Gastrocnemius medialis (tissue), 4 donors: ENCODE measurements at regions not wholly inside any gene's neighbourhood (a gene's known extent, or its start where the extent isn't known, plus 50 kb on each side); places are given as distances from the start of the nearest gene placed in this dataset.

Source experiments
- POLR2A ChIP-seq, 2 donors: fragments of 450-650 bp; IDR thresholded peaks; one replicate each; pipeline ENCODE4 v1.6.1; 2017; ENCODE audit warnings: antibody characterized with exemption in 2 of 2, mild to moderate bottlenecking in 2 of 2, moderate library complexity in 2 of 2
- TF ChIP-seq, protein P1 (sequence below), 5 experiments: fragments of 450-650 bp in 3 of 5; fragments of 200-600 bp in 2 of 5; sonication (generic) in 2 of 5; IDR thresholded peaks in 4 of 5; conservative IDR thresholded peaks in 1 of 5; 1 replicate in 4 of 5; 2 replicates in 1 of 5; pipeline ENCODE4 v1.5.1; 2016 to 2019; ENCODE audit warnings: antibody characterized with exemption in 5 of 5, mild to moderate bottlenecking in 3 of 5, moderate library complexity in 3 of 5

DNA sequence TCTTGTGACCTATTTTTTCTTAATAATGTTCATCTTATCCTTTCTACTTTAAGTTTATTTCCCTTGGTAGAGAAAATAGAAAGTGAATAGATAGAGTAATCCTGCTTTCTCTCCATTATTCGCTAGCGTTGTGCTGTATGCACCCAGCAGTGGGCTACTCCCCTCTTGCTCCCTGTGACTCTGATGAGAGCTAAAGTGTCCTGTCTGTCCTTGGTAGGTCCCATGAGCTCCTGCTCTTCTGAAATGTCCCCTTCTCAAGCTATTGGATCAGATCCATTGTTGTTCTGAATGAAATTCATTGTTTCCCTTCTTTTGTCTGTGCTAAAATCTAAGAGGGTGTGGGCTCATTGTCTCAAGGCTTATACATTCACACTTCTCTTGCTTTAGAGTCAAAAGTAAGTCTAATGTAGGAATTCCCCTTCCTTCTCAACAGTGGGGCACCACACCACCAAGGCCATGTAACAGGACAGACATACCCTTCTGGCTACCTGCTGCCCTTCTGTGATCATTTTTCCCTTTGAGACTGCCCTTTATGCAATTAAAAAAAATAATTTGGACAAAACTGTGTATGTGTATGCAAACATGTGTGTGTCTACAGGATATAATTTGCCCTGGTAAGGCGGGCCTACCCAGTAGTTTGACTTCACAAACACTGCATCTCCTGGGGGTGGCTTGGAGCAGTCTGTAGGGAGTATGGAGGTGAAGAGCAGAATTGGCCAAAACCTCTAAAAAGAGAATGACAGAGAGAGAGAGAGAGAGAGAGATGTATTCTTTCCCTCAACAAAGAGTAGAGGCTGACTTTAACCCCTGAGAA, 167.0 kb upstream of the MYLIP start:
- TF ChIP-seq, protein P1, sequence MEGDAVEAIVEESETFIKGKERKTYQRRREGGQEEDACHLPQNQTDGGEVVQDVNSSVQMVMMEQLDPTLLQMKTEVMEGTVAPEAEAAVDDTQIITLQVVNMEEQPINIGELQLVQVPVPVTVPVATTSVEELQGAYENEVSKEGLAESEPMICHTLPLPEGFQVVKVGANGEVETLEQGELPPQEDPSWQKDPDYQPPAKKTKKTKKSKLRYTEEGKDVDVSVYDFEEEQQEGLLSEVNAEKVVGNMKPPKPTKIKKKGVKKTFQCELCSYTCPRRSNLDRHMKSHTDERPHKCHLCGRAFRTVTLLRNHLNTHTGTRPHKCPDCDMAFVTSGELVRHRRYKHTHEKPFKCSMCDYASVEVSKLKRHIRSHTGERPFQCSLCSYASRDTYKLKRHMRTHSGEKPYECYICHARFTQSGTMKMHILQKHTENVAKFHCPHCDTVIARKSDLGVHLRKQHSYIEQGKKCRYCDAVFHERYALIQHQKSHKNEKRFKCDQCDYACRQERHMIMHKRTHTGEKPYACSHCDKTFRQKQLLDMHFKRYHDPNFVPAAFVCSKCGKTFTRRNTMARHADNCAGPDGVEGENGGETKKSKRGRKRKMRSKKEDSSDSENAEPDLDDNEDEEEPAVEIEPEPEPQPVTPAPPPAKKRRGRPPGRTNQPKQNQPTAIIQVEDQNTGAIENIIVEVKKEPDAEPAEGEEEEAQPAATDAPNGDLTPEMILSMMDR (IDR thresholded peaks at IDR 0.05 in 4 of 5, conservative IDR thresholded peaks at IDR 0.05 in 1 of 5) = no peak
- no peak for TF ChIP-seq POLR2A (IDR thresholded peaks at IDR 0.05)
